Gastroesophageal sphincter (tissue), 4 donors: ENCODE measurements at regions not wholly inside any gene's neighbourhood (a gene's known extent, or its start where the extent isn't known, plus 50 kb on each side); places are given as distances from the start of the nearest gene placed in this dataset.
"Not testable (repeated sequence)": the region's sequence is repeated elsewhere in the genome, so short reads cannot be mapped to it uniquely, and the experiment has no call there.

ENCODE experiments used
- ATAC-seq: fragments of 150-250 bp; one replicate; pipeline ENCODE4 v1.9.1; 2016; ENCODE audit warnings: mild to moderate bottlenecking, moderate library complexity
- H3K27ac ChIP-seq, 4 donors: fragments of 200-600 bp; sonication (generic) in 3 of 4; 1 replicate in 3 of 4; 2 replicates in 1 of 4; pipeline ENCODE4 v1.5.1; 2016 to 2019
- H3K27me3 ChIP-seq: fragments of 200-600 bp; sonication (generic); one replicate; pipeline ENCODE4 v1.5.1; 2019
- H3K36me3 ChIP-seq, 2 donors: fragments of 200-600 bp; sonication (generic); one replicate each; pipeline ENCODE4 v1.5.1; 2019; ENCODE audit warnings: control low read depth in 1 of 2
- H3K4me1 ChIP-seq, 3 donors: fragments of 200-600 bp; sonication (generic); 1 replicate in 2 of 3; 2 replicates in 1 of 3; pipeline ENCODE4 v1.5.1; 2016 to 2019; ENCODE audit warnings: control low read depth in 2 of 3
- H3K4me3 ChIP-seq, 2 donors: fragments of 200-600 bp; sonication (generic); one replicate each; pipeline ENCODE4 v1.5.1; 2019; ENCODE audit warnings: mild to moderate bottlenecking in 1 of 2, moderate library complexity in 1 of 2
- H3K9me3 ChIP-seq, 3 donors: fragments of 200-600 bp; sonication (generic); one replicate each; pipeline ENCODE4 v1.5.1; 2017 to 2019; ENCODE audit warnings: control low read depth in 2 of 3
- EP300 ChIP-seq: sonication (generic); formaldehyde crosslinking; IDR thresholded peaks from one replicate; pipeline ENCODE4 v1.6.1; 2017; ENCODE audit warnings: antibody characterized with exemption, mild to moderate bottlenecking
- POLR2A ChIP-seq, 2 donors: fragments of 450-650 bp; IDR thresholded peaks; one replicate each; pipeline ENCODE4 v1.6.1; 2017; ENCODE audit warnings: antibody characterized with exemption in 2 of 2, mild to moderate bottlenecking in 2 of 2, moderate library complexity in 1 of 2
- POLR2AphosphoS5 ChIP-seq: sonication (generic); formaldehyde crosslinking; IDR thresholded peaks from one replicate; pipeline ENCODE4 v1.6.1; 2017; ENCODE audit warnings: antibody characterized with exemption
- WGBS, 2 donors: methylation state at CpG; one replicate each; pipeline ENCODE4 v1.1.5; 2018; ENCODE audit warnings: low coverage in 1 of 2; 5-methylcytosine and 5-hydroxymethylcytosine counted together
- TF ChIP-seq, protein P1 (sequence below), 4 experiments: fragments of 200-600 bp in 2 of 4; fragments of 450-650 bp in 2 of 4; sonication (generic) in 1 of 4; IDR thresholded peaks; one replicate each; pipeline ENCODE4 v1.5.1; 2017 to 2019; ENCODE audit warnings: antibody characterized with exemption in 4 of 4, mild to moderate bottlenecking in 2 of 4, moderate library complexity in 2 of 4

DNA sequence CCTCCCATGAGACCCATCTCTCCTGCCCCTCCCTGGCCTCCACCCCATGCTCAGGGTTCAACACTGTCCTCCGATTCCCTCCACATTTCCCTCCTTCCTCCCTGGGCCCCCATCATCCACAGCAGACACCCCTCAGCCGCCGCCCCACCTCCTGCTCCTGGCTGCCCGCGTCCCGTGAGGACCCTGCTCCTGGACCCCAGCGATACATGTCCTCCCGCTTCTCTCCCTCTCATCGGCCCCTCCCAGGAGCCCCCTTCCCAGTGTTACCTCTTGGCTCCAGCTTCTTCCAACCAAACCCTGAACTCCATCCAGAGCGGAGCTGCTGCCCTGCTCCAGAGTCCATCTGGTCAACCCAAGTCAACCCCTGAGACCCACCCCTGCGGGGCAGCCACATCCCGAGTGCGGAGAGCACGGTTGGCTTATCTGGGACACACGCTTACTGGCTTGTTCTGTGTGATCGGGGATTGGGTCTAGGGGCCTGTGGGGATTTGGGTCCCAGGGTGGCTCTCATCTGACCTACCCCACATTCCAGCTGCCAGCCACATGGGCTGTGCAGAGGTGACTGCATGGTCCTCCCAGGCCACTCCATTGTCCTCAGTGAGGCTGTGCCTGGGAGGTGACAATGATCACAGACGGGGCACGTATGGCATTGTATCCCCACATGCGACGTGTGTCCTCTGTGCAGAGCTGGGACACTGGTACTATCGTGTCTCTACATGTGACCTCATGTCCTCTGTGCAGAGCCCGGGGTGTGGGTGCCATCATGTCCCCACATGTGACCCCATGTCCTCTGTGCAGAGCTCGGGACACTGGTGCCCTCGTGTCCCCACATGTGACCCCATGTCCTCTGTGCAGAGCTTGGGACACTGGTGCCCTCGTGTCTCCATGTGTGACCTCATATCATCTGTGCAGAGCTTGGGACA is 333.6 kb downstream of the ADGRD1 start:
- Histone ChIP-seq H3K9me3 (no peaks in the 10 kb centered on the region), H3K27ac (no peak overlapping the region), H3K36me3 (no peaks in the 10 kb centered on the region), H3K27me3 (peaks cover 19% of the 10 kb centered on the region), H3K4me3 (no peak overlapping the region), H3K4me1 (no peaks in the 10 kb centered on the region)
- ATAC-seq: no peak
- 77% methylated on average over 3 of the region's 25 CpGs; no CpG with 5 or more reads in 1 of the 2 donors for WGBS, 2 donors
- TF ChIP-seq, protein P1, sequence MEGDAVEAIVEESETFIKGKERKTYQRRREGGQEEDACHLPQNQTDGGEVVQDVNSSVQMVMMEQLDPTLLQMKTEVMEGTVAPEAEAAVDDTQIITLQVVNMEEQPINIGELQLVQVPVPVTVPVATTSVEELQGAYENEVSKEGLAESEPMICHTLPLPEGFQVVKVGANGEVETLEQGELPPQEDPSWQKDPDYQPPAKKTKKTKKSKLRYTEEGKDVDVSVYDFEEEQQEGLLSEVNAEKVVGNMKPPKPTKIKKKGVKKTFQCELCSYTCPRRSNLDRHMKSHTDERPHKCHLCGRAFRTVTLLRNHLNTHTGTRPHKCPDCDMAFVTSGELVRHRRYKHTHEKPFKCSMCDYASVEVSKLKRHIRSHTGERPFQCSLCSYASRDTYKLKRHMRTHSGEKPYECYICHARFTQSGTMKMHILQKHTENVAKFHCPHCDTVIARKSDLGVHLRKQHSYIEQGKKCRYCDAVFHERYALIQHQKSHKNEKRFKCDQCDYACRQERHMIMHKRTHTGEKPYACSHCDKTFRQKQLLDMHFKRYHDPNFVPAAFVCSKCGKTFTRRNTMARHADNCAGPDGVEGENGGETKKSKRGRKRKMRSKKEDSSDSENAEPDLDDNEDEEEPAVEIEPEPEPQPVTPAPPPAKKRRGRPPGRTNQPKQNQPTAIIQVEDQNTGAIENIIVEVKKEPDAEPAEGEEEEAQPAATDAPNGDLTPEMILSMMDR (IDR thresholded peaks at IDR 0.05): no peak
- TF ChIP-seq POLR2A (IDR thresholded peaks at IDR 0.05) (no peak), POLR2AphosphoS5 (no peak), EP300 (no peak)

DNA sequence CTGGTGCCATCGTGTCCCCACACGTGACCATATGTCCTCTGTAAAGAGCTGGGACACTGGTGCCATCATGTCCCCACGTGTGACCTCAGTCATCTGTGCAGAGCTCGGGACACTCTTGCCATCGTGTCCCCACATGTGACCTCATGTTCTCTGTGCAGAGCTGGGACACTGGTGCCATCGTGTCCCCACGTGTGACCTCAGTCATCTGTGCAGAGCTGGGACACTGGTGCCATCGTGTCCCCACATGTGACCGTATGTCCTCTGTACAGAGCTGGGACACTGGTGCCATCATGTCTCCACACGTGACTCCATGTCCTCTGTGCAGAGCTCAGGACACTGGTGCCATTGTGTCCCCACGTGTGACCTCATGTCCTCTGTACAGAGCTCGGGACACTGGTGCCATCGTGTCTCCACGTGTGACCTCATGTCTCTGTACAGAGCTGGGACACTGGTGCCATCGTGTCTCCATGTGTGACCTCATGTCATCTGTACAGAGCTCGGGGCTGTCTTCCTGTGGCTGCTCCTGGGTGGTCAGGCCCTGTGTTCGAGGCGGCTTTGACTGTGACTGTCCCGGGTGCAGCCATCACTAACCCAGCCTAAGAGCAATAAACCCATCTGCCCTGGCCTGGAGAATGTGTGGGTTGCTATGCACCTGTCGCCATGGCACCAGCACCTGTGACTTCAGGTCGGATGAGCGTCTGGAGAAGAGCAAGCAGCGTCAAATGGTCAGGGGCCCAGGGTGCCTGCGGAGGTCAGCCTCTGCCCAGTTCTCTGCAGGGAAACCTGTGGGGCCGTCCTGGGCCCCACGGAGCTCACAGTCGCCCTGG is 334.4 kb downstream of the ADGRD1 start:
- no peak overlapping the region for H3K27ac ChIP-seq
- no peaks in the 10 kb centered on the region for H3K9me3 ChIP-seq
- H3K27me3 ChIP-seq: peaks cover 19% of the 10 kb centered on the region
- no peaks in the 10 kb centered on the region for H3K36me3 ChIP-seq
- ATAC-seq: no peak
- WGBS, 2 donors: 67 to 90% methylated on average over 1 to 2 of the region's 27 CpGs
- H3K4me3 ChIP-seq: no peak overlapping the region
- H3K4me1 ChIP-seq: no peaks in the 10 kb centered on the region
- TF ChIP-seq POLR2A (IDR thresholded peaks at IDR 0.05) (no peak), POLR2AphosphoS5 (no peak), EP300 (no peak)
- TF ChIP-seq, protein P1 (IDR thresholded peaks at IDR 0.05): no peak

DNA sequence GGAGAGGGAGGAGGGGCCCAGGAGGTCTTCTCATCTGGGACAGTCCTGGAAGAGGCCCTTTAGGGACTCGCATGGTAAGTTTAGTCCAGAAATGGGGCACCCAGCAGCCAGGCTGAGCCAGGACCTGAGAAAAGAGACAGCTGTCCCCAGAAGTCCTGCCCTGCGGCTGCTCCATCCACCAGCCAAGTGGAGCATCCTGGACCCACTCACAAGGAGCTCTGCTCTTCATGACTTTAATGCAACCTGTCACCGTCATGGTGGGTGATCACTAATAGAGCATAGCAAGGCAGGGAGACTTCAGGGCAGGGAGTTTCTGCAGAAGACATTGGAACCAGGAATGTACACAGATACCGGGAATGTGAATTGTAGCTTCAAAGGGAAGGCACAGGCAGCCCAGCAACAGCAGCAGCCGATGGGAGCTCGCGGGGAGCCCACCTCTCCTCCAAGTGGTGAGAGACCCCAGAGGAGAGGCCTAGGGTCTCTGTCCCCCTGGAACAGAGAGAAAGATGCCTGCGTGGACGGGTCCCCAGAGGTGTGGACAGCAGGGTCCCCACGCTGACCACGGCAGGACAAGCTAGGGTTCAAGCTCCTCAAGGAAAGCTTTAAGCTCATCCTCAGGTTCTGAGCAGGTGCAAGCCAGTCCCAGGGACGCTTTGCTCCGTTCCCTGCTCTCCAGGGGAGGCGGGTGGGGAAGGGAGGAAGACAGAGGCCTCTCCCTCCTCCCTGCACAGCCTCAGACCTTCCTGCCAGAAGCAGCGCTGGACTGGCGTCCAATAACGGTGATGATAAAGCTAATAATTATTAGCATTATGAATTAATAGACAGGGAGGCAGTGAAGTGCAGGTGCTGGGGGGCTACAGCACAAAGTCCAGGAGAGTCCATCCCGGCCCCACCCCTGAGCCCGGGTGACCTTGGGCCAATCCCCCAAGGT is 335.3 kb downstream of the ADGRD1 start:
- 73% methylated on average over 6 of the region's 19 CpGs; no CpG with 5 or more reads in 1 of the 2 donors for WGBS, 2 donors
- not testable (repeated sequence) for H3K27ac ChIP-seq, H3K4me3 ChIP-seq, H3K9me3 ChIP-seq, ATAC-seq, H3K4me1 ChIP-seq, H3K36me3 ChIP-seq
- H3K27me3 ChIP-seq: peaks cover 15% of the 10 kb centered on the region

DNA sequence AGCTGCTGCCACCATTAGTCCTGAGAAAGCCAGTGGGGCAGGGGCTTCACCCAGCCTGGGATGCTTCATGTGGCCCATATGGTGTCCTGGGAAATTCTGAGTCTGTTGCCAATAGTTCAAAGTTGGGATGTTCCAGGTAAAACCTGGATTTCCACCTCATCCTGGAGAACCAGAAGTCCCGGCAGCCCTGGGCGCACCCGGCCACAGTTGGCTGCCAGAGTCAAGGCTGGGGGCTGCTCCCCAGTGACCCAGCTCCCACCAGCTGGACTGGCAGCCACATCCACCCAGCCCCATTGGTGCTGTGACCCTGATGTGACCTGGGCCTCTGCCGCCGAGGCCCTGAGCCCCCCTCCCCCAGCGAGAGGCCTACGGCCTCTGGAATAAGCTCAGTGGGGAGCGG is 336.1 kb downstream of the ADGRD1 start:
- WGBS, 2 donors: no CpG with 5 or more reads among the region's 8 CpGs
- not testable (repeated sequence) for ATAC-seq, H3K4me1 ChIP-seq

DNA sequence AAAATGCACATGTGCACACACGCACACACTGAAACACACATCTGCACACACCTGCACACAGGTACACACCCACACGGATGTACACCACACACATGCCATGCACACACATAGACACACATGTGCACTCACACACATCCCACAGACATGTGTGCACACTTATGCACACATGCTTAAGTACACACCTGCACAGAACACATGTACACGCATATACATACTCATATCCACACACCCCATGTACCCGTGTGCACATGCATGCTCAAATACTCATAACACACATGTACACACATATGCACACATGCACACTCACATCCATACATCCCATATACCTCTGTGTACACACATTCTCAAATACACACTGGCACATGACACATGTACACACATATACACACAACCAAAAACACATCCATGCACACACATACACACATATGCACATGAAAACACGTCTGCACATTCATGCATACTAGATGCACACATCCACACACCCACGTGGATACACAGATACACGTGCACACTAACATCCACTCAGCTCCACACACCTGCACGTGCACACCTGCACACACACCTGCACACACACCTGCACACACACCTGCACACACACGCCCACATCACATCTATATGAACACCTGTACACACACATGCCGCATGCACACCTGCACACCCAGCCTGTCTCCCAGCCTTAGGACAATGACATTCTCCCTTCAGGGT is 336.7 kb downstream of the ADGRD1 start:
- TF ChIP-seq POLR2AphosphoS5 (no peak), EP300 (no peak), POLR2A (IDR thresholded peaks at IDR 0.05) (no peak)
- TF ChIP-seq, protein P1 (IDR thresholded peaks at IDR 0.05): no peak
- Histone ChIP-seq H3K9me3 (no peaks in the 10 kb centered on the region), H3K27me3 (peaks cover 14% of the 10 kb centered on the region), H3K4me3 (no peak overlapping the region), H3K4me1 (no peaks in the 10 kb centered on the region), H3K27ac (no peak overlapping the region), H3K36me3 (no peaks in the 10 kb centered on the region)
- 82 to 97% methylated on average over 3 to 5 of the region's 10 CpGs for WGBS, 2 donors
- ATAC-seq: no peak

More for the DNA sequence above, 336.1 kb downstream of the ADGRD1 start:
- not testable (repeated sequence) for H3K9me3 ChIP-seq, H3K36me3 ChIP-seq, H3K27ac ChIP-seq, H3K4me3 ChIP-seq
- peaks cover 14% of the 10 kb centered on the region for H3K27me3 ChIP-seq

DNA sequence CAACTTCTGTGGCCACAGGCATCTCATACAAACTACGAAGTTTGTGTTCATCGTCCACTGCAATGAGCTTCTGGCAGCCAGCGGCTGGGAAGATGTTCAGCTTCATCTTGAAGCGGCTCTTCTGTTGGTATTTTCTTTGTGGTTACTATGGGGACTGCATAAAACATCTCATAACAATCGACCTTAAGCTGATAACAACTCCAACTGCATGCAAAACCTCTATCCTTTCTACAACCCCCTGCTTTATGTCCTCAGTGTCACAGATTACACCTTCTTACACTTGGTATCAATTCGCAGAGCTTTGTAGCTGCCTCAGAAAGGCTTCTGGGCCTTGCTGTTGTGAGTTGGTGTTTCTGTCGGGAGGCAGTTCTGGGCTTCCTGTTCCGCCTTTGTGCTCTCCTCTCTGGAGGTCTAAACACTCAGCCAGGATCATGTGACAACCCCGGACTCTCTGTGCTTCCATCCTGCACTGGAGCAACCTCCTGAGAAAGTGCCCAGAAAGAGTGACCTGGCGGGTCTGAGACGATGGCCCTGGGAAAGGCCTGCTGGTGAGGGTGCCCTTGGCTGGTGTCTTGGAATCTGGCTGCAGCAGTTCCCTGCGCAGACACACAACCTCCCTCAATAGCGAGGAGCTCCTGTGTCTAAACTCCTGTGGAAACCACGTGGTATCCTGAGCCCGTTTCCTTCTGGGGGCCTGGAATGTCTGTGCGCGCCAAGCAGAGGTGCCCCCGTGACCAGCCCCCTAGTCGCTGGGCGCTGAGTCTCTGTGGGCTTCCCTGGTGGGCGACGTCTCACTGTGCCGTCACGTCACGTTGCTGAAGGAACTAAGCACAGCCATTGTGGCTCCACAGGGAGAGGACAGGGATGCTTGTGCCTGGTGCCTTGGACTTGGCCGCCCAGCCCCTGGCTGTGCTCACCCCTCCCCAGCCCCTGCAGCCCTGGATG is 339.6 kb downstream of the ADGRD1 start:
- 22% methylated on average over 6 of the region's 26 CpGs; no CpG with 5 or more reads in 1 of the 2 donors for WGBS, 2 donors
- H3K4me3 ChIP-seq, H3K4me1 ChIP-seq, H3K36me3 ChIP-seq, H3K27ac ChIP-seq, H3K27me3 ChIP-seq, ATAC-seq, H3K9me3 ChIP-seq: not testable (repeated sequence)

DNA sequence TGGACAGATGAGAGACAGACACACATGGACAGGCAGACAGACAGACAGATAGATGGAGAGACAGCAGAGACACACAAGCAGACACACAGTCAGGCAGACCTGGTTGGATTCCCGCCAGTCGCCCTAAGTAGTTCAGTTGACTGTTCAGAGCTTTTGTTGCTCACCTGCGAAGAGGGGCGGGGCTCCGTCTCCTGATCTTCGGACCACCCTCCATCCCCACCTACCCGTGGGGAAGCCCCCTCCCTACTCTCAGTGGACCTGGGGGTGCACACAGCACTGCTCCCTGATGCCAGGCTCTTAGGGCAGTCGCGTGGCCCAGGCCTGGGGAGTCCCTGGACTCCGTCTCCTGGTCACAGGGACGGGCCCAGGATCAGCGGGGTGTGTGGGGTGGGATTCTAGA is 341.0 kb downstream of the ADGRD1 start:
- not testable (repeated sequence) for H3K4me3 ChIP-seq, H3K36me3 ChIP-seq, ATAC-seq, H3K9me3 ChIP-seq, H3K4me1 ChIP-seq, H3K27me3 ChIP-seq, H3K27ac ChIP-seq
- 77 to 94% methylated on average over 4 to 6 of the region's 12 CpGs for WGBS, 2 donors
